Skeletal muscle tissue (tissue), 3 donors: ENCODE measurements at regions not wholly inside any gene's neighbourhood (a gene's known extent, or its start where the extent isn't known, plus 50 kb on each side); places are given as distances from the start of the nearest gene placed in this dataset.

Experiments
- H3K27ac ChIP-seq: one replicate; pipeline ENCODE4 v1.7.0; 2013; ENCODE audit warnings: mild to moderate bottlenecking, low read depth, low read length, inconsistent platforms
- H3K27me3 ChIP-seq, 3 donors: one replicate each; pipeline ENCODE4 v1.7.0; 2013; ENCODE audit warnings: low read length in 3 of 3; ENCODE audit not compliant: control insufficient read depth in 3 of 3, insufficient read depth in 3 of 3
- H3K36me3 ChIP-seq, 3 donors: one replicate each; pipeline ENCODE4 v1.7.0; 2013; ENCODE audit warnings: low read length in 3 of 3; ENCODE audit not compliant: control insufficient read depth in 3 of 3, insufficient read depth in 3 of 3
- H3K4me1 ChIP-seq, 3 donors: one replicate each; pipeline ENCODE4 v1.7.0; 2013; ENCODE audit warnings: low read length in 3 of 3, mild to moderate bottlenecking in 3 of 3; ENCODE audit not compliant: control insufficient read depth in 3 of 3, insufficient read depth in 3 of 3
- H3K4me3 ChIP-seq, 3 donors: one replicate each; pipeline ENCODE4 v1.7.0; 2013; ENCODE audit warnings: low read length in 3 of 3
- H3K9ac ChIP-seq, 3 donors: one replicate each; pipeline ENCODE4 v1.7.0; 2013; ENCODE audit warnings: low read length in 3 of 3, mild to moderate bottlenecking in 3 of 3, moderate library complexity in 2 of 3, low read depth in 1 of 3
- H3K9me3 ChIP-seq, 3 donors: one replicate each; pipeline ENCODE4 v1.7.0; 2013; ENCODE audit warnings: low read length in 3 of 3; ENCODE audit not compliant: control insufficient read depth in 3 of 3
- donor health status: Osteomylitis.

DNA sequence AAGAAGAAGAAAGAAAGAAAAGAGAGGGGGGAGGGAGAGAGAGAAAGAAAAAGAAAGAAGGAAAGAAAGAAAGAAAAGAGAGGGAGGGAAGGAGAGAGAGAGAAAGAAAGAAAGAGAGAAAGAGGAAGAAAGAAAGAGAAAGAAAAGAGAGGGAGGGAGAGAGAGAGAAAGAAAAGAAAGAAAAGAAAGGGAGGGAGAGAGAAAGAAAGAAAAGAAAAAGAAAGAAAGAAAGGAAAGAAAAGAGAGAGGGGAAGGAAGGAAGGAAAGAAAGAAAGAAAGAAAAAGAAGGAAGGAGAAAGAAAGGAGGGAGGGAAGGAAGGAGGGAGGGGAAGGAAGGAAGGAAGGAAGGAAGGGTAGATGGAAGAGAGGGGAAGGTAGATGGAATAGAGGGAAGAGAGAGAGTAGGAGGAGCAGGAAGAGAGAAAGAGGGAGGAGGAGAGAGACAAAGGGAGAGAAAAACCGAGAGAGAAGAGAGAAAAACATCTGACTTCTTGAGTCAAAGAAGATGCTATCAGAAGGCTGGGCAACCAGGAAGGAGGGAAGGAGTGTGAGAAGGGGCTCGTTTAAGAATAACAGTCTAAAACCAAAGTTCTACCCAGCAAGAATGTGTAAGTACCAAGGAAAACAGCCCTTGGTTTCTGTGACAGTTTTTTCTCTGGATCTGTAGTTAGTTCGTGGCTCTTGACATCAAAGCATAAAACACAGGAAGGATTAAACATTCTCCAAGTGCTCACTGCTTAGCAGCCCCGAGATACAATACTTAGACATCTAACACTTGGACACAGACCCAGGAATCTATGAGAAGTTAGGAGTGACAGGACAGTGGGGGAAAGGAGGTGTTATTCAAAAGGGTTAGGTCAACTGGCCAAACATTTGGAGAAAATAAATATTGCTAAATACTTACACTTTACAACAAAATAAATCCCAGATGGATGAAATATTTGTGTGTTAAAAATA, 131.9 kb upstream of the STMND1 start:
- H3K9ac ChIP-seq, result no peak overlapping the region
- H3K9me3 ChIP-seq, result no peaks in the 10 kb centered on the region
- peaks cover 1 to 2% (median 1%) of the 10 kb centered on the region in 3 donors for H3K4me1 ChIP-seq
- H3K27me3 ChIP-seq, result no peaks in the 10 kb centered on the region
- no peaks in the 10 kb centered on the region for H3K36me3 ChIP-seq
- H3K27ac ChIP-seq, result no peak overlapping the region
- no peak overlapping the region for H3K4me3 ChIP-seq

GRCh38 chr6:16968101-16968500, 133.7 kb upstream of the STMND1 start:
- Histone ChIP-seq H3K9me3 (no peaks in the 10 kb centered on the region), H3K27ac (no peak overlapping the region), H3K9ac (no peak overlapping the region), H3K4me1 (peaks cover 7 to 8% (median 7%) of the 10 kb centered on the region in 3 donors), H3K4me3 (no peak overlapping the region), H3K36me3 (no peaks in the 10 kb centered on the region), H3K27me3 (no peaks in the 10 kb centered on the region)

- H3K27me3 ChIP-seq, result no peaks in the 10 kb centered on the region
- peaks cover 7 to 8% (median 7%) of the 10 kb centered on the region in 3 donors for H3K4me1 ChIP-seq
- H3K9me3 ChIP-seq, result no peaks in the 10 kb centered on the region
- no peak overlapping the region for H3K27ac ChIP-seq
- no peaks in the 10 kb centered on the region for H3K36me3 ChIP-seq
- H3K4me3 ChIP-seq, result no peak overlapping the region
- no peak overlapping the region for H3K9ac ChIP-seq
Measured at GRCh38 chr6:16967470-16967817, 134.4 kb upstream of the STMND1 start.

DNA sequence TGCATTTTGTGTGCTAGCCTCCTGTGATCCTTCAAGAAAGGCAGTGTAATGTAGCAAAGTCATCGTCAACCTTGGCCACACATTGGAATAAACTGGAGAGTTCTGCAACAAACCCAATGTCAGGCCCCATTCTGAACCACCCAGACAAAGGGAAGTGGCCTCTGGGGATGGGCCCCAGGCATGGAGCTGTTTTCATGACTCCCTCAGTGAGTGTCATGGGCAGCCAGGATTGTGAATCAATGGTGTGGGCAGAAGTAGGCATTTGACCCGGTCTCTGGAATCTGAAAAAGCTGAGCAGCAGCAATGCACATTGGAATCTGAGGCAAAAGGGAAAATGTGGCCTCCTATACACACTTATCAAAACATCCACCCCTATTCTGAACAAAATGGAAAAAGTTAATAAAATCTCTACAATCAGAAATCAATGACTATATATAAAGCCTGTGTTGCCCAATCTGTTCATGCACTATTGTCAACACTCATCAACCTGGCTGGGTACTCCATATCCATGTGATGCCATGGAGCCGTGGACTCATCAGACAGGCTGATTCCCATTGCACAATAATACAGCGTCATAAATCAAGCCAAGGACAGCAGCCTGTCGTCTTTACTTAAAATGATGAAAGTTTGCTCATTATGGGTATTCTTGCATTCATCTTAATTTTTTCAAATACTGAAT, 134.9 kb upstream of the STMND1 start:
- H3K4me1 ChIP-seq, result peaks cover 7 to 8% (median 7%) of the 10 kb centered on the region in 3 donors
- H3K4me3 ChIP-seq, result no peak overlapping the region
- no peak overlapping the region for H3K27ac ChIP-seq
- H3K9ac ChIP-seq, result no peak overlapping the region
- no peaks in the 10 kb centered on the region for H3K27me3 ChIP-seq
- H3K9me3 ChIP-seq, result no peaks in the 10 kb centered on the region
- no peaks in the 10 kb centered on the region for H3K36me3 ChIP-seq

GRCh38 chr6:16965689-16966088, 136.2 kb upstream of the STMND1 start:
- no peaks in the 10 kb centered on the region for H3K27me3 ChIP-seq
- H3K4me3 ChIP-seq, result no peak overlapping the region
- H3K36me3 ChIP-seq, result no peaks in the 10 kb centered on the region
- H3K9ac ChIP-seq, result no peak overlapping the region
- H3K4me1 ChIP-seq, result peaks cover 7 to 8% (median 7%) of the 10 kb centered on the region in 3 donors
- no peak overlapping the region for H3K27ac ChIP-seq
- no peaks in the 10 kb centered on the region for H3K9me3 ChIP-seq

DNA sequence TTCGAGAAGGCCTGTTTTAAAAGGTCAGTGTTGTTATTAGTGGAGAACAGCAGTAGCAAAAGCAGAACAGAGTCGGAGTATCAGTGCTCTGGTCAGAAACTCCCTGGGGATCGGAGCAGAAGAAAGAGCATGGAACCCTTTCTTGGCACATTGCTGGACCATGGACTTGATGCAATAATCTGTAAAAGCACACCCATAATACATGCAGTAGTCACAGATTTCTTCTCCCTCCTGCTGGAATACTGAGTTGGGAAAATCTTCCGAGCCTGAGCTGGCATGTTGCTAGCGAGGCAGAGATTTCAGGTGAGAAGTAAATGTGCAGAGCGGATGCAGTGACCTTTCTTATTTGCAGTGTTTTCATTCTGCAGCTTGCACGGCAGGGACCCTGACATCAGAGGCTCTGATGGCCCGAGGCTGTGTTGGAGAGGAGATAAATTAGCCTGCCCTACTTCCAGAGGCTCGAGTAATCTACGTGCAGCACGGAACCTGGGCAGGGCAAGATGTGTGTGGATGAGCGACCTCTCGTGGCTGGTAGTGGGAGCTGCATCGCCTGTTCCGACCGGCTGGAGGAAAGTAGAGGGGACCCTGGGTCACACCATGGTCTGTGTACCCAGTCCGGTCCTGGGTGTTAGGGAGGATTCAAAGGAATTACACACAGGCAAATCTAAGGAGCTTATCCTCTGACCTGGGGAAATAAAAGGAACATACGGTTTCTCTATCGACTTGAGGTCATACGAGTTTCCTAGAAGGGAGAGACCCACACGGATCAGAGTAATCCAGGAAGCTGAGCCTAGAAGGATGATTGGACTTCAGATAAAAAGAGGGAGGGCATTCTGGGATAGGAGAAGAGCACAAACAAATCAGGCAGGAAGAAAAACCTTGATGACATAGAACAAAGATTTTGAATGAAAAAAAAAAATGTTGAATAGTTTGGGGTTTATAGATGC, 137.0 kb upstream of the STMND1 start:
- no peaks in the 10 kb centered on the region for H3K27me3 ChIP-seq
- H3K9me3 ChIP-seq, result no peaks in the 10 kb centered on the region
- H3K4me1 ChIP-seq, result peaks cover 7 to 8% (median 7%) of the 10 kb centered on the region in 3 donors
- H3K36me3 ChIP-seq, result no peaks in the 10 kb centered on the region
- H3K27ac ChIP-seq, result no peak overlapping the region
- H3K9ac ChIP-seq, result no peak overlapping the region
- peak overlapping the region in 2 of 3 donors; percentile 33 to 41 for H3K4me3 ChIP-seq

DNA sequence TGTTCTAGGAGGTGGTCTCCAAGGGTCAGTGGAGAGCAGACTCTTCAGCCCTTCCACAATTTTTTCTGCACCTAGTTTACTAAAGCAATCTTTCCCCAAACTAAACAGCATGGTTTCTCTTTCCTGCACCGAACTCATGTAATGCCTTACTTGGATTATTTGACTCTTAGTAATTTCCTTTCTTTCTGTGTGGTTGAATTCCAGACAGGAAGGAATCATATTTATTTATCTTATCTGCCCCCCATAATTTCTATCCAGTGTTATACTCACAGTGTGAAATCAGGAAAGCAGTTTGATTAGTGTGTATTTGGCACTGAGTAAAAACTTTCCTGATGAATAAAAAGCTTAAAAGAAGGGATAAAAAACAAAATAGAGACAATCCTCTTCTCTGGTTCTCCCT, 140.3 kb upstream of the STMND1 start:
- Histone ChIP-seq H3K36me3 (no peaks in the 10 kb centered on the region), H3K27me3 (no peaks in the 10 kb centered on the region), H3K27ac (no peak overlapping the region), H3K4me3 (no peak overlapping the region), H3K4me1 (peaks cover 7 to 8% (median 7%) of the 10 kb centered on the region in 3 donors), H3K9ac (no peak overlapping the region), H3K9me3 (no peaks in the 10 kb centered on the region)

DNA sequence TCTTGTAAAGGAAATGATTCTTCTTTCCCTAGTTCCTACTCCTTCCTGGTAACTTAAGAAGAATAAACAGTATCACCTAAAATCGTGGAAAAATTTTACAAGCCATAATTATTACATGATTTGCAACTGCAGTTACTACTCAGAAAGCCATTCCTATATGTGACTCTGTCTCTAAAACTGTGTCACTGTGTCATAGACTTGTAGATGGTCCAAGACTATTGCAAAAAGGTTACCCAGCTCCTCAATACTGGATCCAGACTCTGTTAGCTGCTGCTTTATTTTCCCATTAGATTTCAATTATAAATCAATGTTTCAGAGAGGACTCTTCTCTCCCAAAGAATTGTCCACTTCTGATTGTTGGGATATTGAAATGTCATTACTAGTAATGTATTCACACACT, 142.1 kb upstream of the STMND1 start:
- Histone ChIP-seq H3K27me3 (no peaks in the 10 kb centered on the region), H3K27ac (no peak overlapping the region), H3K4me1 (peaks cover 3 to 5% (median 4%) of the 10 kb centered on the region in 3 donors), H3K9ac (no peak overlapping the region), H3K4me3 (no peak overlapping the region), H3K36me3 (no peaks in the 10 kb centered on the region), H3K9me3 (no peaks in the 10 kb centered on the region)

DNA sequence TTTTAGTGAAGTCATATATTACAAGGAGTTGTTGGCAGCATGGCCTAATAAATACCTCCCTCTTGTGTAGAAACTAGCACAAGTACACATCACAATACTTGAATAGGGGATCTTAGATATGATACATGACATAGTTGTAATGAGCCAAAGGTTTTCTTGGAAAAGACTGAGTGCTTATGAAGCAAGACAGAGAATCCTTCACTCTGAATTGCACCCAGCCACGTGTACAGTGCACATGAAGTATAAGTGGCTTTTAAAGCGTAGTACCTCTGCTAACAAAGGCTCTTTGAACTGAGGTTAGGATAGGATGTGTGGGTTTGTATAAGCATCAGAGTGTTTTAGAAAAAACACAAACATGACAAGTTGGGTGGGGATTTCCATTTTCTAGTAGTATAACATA, 145.5 kb upstream of the STMND1 start:
- no peak overlapping the region for H3K4me3 ChIP-seq
- no peak overlapping the region for H3K9ac ChIP-seq
- no peaks in the 10 kb centered on the region for H3K9me3 ChIP-seq
- H3K36me3 ChIP-seq, result no peaks in the 10 kb centered on the region
- H3K4me1 ChIP-seq, result no peaks in the 10 kb centered on the region
- no peak overlapping the region for H3K27ac ChIP-seq
- no peaks in the 10 kb centered on the region for H3K27me3 ChIP-seq
